SH-SY5Y (cell line): ENCODE measurements at regions not wholly inside any gene's neighbourhood (a gene's known extent, or its start where the extent isn't known, plus 50 kb on each side); places are given as distances from the start of the nearest gene placed in this dataset.

ENCODE experiments used
- GATA2 ChIP-seq: IDR thresholded peaks from 2 replicates; pipeline ENCODE4 v1.6.1; 2011; ENCODE audit warnings: mild to moderate bottlenecking, low read depth, low read length
- GATA3 ChIP-seq: IDR thresholded peaks from 2 replicates; pipeline ENCODE4 v1.6.1; 2011; ENCODE audit warnings: low read depth, mild to moderate bottlenecking, low read length, moderate library complexity

GRCh38 chr12:124497658-124498057 is 69.8 kb downstream of the NCOR2 start:
- TF ChIP-seq GATA3 = no peak
- no peak for TF ChIP-seq GATA2

- TF ChIP-seq GATA3 (no peak), GATA2 (no peak)
Measured at GRCh38 chr12:124497039-124497438, 70.4 kb downstream of the NCOR2 start.

- TF ChIP-seq GATA3 (no peak), GATA2 (no peak)
Measured at GRCh38 chr12:124496584-124496983, 70.8 kb downstream of the NCOR2 start.

- TF ChIP-seq GATA2 (no peak), GATA3 (no peak)
Measured at GRCh38 chr12:124495194-124495983, 72.0 kb downstream of the NCOR2 start.

- TF ChIP-seq GATA2 (no peak), GATA3 (no peak)
Measured at GRCh38 chr12:124494751-124495129, 72.7 kb downstream of the NCOR2 start.

GRCh38 chr12:124493809-124494750 is 73.3 kb downstream of the NCOR2 start:
- TF ChIP-seq GATA2 (no peak), GATA3 (no peak)

GRCh38 chr12:124492879-124493808 is 74.3 kb downstream of the NCOR2 start:
- TF ChIP-seq GATA3 (no peak), GATA2 (no peak)

GRCh38 chr12:124491856-124492420 is 75.5 kb downstream of the NCOR2 start:
- no peak for TF ChIP-seq GATA3
- TF ChIP-seq GATA2 = no peak

- TF ChIP-seq GATA3 = no peak
- no peak for TF ChIP-seq GATA2
Measured at GRCh38 chr12:124491310-124491709, 76.1 kb downstream of the NCOR2 start.

- TF ChIP-seq GATA2 (no peak), GATA3 (no peak)
Measured at GRCh38 chr12:124490584-124491305, 76.7 kb downstream of the NCOR2 start.

GRCh38 chr12:124489915-124490583 is 77.4 kb downstream of the NCOR2 start:
- no peak for TF ChIP-seq GATA3
- no peak for TF ChIP-seq GATA2

GRCh38 chr12:124489220-124489619 is 78.2 kb downstream of the NCOR2 start:
- TF ChIP-seq GATA2 (no peak), GATA3 (no peak)

- TF ChIP-seq GATA2 (no peak), GATA3 (no peak)
Measured at GRCh38 chr12:124488520-124488919, 78.9 kb downstream of the NCOR2 start.

GRCh38 chr12:124487834-124488165 is 79.6 kb downstream of the NCOR2 start:
- TF ChIP-seq GATA2 = no peak
- TF ChIP-seq GATA3 = no peak
